Spleen (tissue), 7 donors: ENCODE measurements at regions not wholly inside any gene's neighbourhood (a gene's known extent, or its start where the extent isn't known, plus 50 kb on each side); places are given as distances from the start of the nearest gene placed in this dataset.

Source experiments
- CTCF ChIP-seq, 11 experiments: fragments of 200-600 bp in 7 of 11; fragments of 450-650 bp in 4 of 11; sonication (generic) in 4 of 11; IDR thresholded peaks in 8 of 11; conservative IDR thresholded peaks in 3 of 11; 1 replicate in 7 of 11; 2 replicates in 4 of 11; pipeline versions ENCODE4 v1.4.0 to v1.8.0; 2016 to 2021; ENCODE audit warnings: antibody characterized with exemption in 11 of 11, inconsistent platforms in 4 of 11, mild to moderate bottlenecking in 1 of 11
- POLR2AphosphoS5 ChIP-seq, 3 donors: sonication (generic); formaldehyde crosslinking; IDR thresholded peaks; one replicate each; pipeline ENCODE4 v1.5.1; 2017; ENCODE audit warnings: antibody characterized with exemption in 3 of 3
- donor health status: DM: no; HTN: no; CAD: no; lungs with moderate emphysema.
- donor health status: DM: no; HTN: no; CAD: no.
- donor health status: DM: no; HTN: no; CAD: no.

DNA sequence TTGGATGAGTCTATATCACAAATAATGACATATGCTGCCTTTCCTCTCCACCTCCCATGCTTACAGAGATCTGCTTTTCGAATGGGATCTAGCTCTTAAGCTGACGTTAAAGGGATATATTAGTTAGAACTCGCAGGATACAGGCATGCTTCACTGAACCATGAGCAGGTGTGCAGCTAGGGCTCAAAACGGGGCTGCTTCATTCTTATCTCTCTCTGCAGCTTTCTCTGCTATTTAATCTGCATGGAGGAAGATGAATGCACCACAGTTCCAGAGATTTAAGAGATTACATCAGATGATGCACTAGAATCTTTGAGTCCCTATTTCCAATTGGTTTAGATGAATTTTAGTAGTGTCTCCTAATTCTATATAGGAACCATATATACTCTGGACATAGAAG, 327.0 kb downstream of the RAD51AP2 start:
- TF ChIP-seq CTCF (IDR thresholded peaks at IDR 0.05 in 8 of 11, conservative IDR thresholded peaks at IDR 0.05 in 3 of 11), result no peak
- no peak for TF ChIP-seq POLR2AphosphoS5 (IDR thresholded peaks at IDR 0.05)
